ENCODE measurements at regions not wholly inside any gene's neighbourhood (a gene's known extent, or its start where the extent isn't known, plus 50 kb on each side); places are given as distances from the start of the nearest gene placed in this dataset.

DNA sequence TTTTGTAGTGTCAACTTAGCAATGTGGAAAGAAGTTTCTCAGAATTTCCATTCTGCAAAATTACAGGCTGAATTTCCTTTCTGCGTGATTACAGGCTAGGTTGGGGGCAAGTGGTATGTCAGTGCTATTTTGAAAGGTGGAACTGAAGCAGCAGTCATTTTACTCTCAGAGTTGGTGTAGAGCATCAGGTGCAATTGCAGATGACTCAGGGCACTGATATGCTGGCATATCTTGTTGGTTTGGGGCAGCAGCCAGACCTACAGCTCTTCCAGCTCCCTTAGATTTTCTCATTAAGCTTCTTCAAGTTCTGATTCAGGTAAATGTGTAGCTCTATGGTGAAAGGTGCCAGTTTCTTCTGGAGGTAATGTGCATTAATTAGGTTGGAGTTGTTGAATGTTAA lies 930.7 kb upstream of the PCDH10 start:
- TF ChIP-seq, protein P1, sequence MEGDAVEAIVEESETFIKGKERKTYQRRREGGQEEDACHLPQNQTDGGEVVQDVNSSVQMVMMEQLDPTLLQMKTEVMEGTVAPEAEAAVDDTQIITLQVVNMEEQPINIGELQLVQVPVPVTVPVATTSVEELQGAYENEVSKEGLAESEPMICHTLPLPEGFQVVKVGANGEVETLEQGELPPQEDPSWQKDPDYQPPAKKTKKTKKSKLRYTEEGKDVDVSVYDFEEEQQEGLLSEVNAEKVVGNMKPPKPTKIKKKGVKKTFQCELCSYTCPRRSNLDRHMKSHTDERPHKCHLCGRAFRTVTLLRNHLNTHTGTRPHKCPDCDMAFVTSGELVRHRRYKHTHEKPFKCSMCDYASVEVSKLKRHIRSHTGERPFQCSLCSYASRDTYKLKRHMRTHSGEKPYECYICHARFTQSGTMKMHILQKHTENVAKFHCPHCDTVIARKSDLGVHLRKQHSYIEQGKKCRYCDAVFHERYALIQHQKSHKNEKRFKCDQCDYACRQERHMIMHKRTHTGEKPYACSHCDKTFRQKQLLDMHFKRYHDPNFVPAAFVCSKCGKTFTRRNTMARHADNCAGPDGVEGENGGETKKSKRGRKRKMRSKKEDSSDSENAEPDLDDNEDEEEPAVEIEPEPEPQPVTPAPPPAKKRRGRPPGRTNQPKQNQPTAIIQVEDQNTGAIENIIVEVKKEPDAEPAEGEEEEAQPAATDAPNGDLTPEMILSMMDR (IDR thresholded peaks at IDR 0.05; ENCODE audit: poor library complexity, severe bottlenecking) = no peak
- TF ChIP-seq EZH2 (IDR thresholded peaks at IDR 0.05; ENCODE audit: borderline replicate concordance, insufficient read depth, low read length, poor library complexity, severe bottlenecking) (no peak), MXI1 (conservative IDR thresholded peaks at IDR 0.05; ENCODE audit: poor library complexity, severe bottlenecking) (no peak), POLR2AphosphoS5 (IDR thresholded peaks at IDR 0.05) (no peak), EP300 (conservative IDR thresholded peaks at IDR 0.05; ENCODE audit: poor library complexity, severe bottlenecking) (no peak), SMC3 (conservative IDR thresholded peaks at IDR 0.05; ENCODE audit: poor library complexity) (no peak), TAF1 (IDR thresholded peaks at IDR 0.05; ENCODE audit: low read depth) (no peak), RAD21 (conservative IDR thresholded peaks at IDR 0.05) (no peak)
- TF ChIP-seq, protein P2, sequence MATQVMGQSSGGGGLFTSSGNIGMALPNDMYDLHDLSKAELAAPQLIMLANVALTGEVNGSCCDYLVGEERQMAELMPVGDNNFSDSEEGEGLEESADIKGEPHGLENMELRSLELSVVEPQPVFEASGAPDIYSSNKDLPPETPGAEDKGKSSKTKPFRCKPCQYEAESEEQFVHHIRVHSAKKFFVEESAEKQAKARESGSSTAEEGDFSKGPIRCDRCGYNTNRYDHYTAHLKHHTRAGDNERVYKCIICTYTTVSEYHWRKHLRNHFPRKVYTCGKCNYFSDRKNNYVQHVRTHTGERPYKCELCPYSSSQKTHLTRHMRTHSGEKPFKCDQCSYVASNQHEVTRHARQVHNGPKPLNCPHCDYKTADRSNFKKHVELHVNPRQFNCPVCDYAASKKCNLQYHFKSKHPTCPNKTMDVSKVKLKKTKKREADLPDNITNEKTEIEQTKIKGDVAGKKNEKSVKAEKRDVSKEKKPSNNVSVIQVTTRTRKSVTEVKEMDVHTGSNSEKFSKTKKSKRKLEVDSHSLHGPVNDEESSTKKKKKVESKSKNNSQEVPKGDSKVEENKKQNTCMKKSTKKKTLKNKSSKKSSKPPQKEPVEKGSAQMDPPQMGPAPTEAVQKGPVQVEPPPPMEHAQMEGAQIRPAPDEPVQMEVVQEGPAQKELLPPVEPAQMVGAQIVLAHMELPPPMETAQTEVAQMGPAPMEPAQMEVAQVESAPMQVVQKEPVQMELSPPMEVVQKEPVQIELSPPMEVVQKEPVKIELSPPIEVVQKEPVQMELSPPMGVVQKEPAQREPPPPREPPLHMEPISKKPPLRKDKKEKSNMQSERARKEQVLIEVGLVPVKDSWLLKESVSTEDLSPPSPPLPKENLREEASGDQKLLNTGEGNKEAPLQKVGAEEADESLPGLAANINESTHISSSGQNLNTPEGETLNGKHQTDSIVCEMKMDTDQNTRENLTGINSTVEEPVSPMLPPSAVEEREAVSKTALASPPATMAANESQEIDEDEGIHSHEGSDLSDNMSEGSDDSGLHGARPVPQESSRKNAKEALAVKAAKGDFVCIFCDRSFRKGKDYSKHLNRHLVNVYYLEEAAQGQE (IDR thresholded peaks at IDR 0.05; ENCODE audit: borderline replicate concordance) = no peak
